DMS79 (cell line): ENCODE measurements at regions not wholly inside any gene's neighbourhood (a gene's known extent, or its start where the extent isn't known, plus 50 kb on each side); places are given as distances from the start of the nearest gene placed in this dataset.

Experiments used
- DNase-seq: peaks from one replicate; lab custom pipeline; 2025; lab: John Stamatoyannopoulos, UW

DNA sequence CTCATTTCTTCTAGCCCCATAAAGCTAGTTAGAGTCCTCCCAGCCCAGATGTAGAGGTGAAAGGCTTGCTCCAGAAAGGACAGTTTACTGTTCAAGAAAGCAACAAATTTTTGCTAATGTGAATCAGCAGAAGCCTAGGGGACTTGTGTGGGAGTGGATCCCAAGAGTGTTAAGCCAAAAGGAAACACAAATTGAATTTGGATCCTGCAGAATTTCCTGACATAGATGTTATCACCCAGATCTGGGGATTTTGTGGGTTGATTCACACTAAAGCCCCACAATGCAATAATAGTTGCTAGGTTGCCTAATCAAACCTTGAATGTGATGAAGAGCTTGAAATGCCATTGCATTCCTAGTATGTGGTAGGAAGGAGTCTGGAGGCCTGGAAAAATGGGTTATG, 135.2 kb upstream of the HS3ST3A1 start:
- DNase-seq, result no peak

DNA sequence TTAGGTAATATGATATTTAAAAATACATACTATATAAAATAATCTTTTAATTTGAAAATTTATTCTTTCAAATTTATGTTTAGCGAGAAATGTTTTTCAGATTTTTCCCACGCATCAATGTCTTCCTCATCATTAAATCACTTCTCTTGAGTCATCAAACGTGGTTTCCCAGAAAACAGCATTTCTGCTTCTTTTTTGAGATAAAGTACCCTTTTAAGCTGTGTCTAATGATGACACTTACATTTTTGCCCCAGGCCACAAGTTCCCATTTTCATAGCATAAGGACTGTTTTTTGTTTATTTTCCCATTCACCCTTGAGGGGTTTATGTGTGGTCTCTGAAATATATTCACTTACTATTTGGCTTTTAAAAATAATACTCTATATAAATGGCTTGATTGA, 139.0 kb upstream of the HS3ST3A1 start:
- no peak for DNase-seq

DNA sequence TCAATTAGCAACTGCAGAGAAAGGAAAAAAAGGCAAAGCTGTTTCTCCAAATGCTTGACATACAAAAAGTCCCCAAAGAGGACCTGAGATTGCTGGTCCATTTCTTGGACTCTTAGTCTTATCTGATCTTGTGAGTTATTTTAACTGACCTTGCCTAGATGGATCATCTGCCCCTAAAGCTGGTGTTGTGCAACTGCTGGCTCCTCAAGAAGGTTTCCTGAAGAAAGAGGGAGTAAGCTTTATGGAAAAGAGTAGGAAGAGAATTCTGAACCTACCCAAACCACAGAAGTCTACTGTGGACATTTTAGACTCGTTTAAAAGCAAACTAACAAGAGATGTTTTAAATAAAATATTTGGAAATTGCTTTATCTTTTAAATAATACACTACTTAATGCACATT, 140.0 kb upstream of the HS3ST3A1 start:
- DNase-seq, result no peak

DNA sequence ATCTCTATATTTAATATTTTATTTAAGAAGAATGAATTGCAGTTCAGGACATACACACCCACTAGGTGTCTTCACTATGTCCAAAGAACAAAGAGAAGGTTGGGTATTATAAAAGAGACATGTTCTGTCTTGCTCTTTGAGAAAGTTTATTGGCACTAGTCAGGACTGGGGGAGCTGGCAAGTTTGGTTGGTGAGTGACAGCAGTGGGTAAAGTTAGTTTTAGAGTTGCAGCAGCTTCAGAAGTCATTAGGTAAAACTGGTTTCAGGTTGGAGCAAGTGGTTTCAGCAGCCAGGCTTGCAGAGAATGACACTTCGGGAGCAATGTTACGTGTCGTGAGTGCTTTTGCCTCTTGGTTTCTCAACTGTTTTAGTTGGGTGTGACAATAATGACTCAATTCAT, 142.2 kb upstream of the HS3ST3A1 start:
- DNase-seq, result no peak

DNA sequence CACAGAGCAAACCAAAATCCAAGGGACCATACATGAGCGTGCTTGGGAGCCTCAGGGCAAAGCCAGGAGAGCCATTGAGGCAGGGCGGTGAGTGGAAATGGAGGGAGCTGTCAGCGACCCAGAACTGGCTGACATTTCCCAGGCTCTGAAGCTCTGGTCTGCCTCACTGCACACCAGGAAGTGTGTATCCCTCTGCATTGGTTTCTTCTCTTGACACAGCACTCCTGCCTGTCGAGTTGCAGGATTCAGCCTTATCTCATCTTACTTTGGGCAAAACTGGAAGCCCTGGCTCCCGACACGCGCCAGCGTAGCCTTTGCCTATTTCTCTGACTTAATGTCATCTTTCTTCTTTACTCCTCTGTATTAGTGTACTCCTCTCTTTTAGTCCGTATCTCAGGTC, 144.7 kb upstream of the HS3ST3A1 start:
- no peak for DNase-seq

DNA sequence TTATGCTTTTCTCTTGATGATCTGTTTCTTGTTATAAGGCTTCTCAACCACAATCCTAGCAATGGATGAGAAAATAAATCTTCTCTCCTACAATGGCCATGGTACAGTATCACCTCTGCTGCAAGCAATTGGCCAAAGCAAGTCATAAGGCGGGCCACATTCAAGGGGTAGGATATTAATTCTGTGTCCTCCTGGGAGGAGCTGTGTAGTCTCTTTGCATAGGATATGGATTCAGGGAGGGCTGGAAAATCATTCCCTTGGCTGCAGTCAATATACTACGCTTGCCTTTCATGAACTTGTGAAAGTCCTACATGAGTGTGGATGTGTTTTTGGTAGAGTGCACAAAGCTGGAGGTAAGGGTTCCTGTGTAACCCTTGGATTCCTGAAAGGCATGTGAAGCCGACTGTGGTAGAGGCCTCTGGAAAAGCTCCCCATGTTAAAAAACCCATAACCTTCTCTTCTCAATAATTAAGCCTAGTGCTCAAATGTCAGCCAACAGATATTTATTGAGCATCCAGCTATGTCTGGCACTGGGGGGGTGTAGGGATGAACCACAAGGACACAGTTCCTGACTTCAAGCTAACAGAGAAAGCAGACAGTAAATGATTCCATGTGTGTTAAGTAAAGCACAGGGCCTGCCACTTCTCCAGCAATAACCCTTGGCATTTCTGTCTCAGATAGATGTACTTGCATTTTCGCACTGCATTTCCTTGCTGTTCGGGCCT, 147.6 kb upstream of the HS3ST3A1 start:
- no peak for DNase-seq

DNA sequence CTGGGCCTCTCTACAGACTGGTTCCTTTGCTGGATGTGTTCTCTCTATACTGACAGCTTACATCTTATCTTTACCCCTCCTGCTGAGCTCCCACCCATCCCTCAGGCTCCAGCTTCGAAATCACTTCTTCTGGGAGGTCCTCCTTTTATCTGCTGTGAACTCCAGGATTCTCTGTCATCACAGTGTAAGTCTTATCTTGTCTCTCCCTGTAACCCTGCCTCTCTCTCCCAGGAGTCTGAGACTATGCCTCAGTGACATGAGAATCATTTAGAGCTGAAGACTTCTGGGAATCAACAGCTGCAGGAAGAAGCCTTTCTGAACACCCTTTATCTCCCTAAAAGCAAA, 148.1 kb upstream of the HS3ST3A1 start:
- no peak for DNase-seq

DNA sequence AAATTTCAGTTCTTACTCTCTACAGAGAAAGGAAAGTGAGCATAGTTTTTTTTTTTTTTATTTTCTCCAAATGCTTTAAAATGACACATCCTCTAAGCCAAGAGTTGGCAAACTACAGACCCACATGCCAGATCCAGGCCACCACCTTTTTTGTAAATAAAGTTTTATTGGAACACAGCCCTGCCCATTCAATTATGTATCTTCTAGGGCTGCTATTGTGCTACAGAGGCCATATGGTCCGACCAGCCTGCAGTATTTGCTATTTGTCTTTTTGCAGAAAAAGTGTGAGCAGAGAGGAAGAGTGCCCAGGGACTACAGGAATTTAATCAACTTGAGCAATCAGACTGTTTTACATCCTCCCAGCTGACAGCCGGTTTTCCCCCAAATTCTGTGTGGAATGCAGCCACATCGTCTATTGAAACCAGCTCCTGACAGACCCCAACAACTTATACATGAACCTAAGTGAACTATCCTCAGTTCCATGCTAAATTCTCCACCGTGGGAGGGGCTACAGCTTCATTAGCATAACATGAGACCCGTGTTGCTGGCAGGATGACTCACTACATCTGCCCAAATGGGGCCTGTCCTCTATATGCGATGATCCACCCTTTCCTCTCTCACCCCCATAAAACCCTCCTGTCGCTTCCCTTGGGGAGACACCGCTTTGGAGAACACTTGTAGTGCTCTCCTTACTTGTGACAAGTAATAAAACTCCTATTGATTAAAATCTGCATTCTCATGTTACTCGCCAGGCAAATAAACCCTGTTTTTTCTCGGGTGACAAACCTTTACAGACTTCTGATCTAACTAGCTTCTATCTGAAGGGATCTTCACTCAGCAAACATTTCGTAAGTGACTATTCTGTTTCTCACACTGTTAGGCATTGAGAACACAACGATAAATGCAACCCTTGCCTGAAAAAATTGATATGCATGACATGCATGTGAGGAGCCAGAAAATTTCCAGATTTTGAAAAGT, 149.4 kb upstream of the HS3ST3A1 start:
- no peak for DNase-seq

DNA sequence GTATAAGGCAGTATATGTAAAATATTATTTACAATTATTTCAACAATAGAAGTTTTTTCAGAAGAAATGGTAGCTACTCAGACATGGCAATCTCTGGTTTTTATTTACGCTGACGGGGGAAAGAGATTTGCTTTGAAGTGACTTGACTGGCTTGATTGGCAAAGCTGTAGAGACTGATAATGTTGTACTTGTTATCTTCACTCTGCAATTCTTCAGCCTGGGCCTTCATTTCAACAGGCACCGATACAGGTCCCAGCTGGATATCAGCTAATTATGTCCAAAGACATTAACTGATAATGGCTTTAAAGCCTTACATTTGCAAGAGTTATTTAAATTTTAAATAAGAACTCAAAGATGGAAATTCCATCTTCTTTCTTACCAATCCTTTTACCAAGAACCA, 151.4 kb upstream of the HS3ST3A1 start:
- no peak for DNase-seq

DNA sequence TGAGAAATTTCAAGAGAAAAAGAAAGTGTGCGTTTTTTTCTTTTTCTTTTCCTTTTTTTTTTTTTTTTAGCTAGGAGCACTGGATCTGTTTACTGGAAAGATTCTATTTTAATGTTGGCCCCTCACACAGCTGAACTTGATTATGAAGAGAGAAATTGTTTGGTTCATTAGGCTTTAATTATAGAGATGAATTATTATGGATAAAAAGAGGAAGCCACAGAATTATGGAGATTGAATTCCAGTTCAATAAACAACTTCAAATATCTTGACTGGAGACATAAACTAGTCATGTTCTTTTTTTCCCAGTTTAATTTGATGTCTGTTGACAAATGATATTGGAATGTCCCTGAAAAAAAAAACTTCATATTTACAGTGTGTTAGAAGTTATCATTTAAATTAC, 152.0 kb upstream of the HS3ST3A1 start:
- DNase-seq, result no peak

DNA sequence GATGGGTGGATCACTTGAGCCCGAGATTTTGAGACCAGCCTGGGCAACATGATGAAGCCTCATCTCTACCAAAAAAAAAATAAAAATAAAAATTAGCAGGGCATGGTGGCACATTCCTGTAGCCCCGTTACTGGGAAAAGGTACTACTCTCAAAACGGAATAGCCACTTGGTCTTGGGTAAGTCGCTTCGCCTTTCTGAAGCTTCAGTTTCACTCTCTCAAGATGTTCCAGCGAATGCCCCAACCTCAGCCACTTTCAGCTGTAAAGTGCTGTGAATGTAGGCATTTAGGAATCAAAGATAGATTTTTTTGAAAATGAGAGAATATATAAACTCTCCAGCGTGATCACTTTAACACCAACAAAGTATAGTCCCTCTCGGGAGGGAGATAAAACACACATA, 154.1 kb upstream of the HS3ST3A1 start:
- DNase-seq, result no peak

DNA sequence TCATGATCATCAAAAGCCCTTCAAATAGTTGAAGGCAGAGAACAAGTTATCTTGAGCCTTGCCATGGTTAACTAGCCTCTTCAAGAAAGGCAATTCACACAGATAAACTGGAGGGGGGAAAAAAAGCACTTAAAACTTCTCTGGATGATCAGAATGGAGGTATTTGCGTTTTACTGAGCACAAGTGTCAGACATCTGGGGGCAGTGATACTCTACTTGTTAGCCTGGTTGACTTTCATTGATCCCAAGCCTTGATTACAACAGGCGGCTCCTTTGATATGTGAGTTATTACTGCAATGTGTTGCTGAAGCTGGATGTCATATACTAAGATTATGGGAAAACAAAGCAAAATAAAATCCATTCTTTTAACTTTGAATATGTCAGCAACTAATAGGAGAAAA, 155.0 kb upstream of the HS3ST3A1 start:
- no peak for DNase-seq

DNA sequence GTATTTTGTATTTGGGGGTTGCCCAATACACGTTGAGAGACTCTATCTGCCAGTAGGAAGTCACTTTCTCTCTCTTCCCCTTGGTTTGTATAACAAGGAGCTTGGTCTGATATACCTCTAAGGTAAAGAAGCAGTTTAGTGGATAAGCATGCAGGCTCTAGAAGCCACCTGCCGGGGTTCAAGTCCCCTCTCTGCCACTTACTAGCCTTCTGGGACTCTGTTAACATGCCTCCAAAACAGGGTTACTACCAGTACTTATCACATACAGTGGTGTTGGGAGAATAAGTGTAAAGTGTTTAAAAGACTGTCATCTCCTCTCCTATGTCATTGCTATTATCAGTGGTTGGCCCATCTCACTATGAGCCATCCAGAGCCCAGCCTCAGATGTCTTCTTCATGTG, 156.1 kb upstream of the HS3ST3A1 start:
- no peak for DNase-seq

DNA sequence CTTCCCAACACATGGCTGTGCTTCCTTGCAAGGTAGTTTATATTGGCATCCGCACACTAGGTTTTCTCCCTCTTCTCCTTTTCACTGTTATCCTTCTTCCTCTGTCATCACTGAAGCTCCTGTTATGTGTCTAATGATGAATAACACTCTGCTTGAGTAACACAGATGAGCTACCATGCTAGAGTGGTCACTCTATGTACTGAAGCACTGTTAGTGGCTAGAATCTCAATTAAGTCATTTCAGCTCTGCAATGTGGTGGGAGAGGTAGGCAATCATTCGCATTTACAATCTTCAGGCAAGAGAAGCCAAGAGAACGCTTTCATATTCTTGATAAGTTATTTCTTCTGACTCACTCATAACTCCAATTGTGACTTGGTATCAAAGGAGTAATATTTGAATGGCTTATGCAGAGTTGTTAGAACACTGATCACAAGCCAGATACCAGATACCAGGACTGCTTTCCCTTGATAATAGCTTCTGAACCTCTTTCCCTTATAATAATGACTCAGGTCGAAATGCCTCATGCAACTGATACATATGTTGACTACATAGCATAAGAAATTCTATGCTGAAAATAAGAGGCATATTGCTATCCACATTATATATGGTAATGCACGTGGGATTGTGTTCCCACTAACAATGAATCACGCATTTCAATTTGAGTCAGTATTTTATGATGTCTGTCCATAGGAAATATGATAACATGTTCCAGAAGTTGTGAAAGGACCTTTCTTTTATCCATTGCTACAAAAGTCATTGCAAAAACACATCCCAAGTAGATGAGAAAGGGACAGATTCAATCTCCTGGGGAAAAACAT, 158.0 kb upstream of the HS3ST3A1 start:
- no peak for DNase-seq

DNA sequence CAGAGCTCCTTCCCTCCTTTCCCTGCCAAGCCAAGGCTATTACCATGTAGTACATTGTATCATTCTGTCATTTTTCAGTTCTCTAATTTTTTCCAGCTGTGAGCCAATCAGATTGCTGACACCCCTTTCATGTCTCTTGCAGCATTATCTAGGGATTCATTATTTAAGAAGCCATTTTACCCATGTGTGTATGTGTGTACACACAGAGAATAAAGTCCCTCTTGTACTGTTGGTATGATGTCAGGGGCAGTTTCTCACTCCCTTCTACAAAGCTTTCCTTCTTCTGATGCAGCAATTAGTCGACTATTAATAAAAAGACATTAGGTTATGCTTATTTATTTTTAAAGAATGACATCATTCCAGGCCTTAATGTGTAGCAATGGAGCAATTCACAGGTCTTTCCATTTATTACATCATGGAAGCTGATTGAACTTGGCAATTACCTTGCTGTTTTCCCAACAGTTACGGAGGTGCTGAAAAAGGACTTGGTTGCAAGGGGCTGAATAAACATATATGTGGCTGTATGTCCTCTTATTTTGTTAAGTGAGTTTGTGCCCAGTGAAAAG, 159.4 kb upstream of the HS3ST3A1 start:
- DNase-seq, result no peak

DNA sequence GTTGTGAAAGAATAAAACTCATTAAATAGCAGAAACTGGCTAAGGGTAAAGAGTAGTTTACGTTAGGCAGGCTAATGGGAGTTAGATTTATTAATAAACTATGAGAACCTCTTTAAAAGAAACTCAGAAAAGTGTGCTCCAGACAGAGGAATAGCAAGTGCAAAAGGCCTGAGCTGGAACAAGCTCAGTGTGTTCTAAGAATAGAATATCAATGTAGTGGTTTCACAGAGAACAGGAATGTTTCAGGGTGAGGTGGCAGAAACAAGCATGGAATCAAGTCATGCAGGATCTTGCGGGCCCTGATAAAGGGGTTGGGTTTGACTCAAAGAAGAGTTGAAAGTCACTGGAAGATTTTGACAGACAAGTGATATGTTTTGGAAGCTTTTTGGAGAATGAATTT, 164.0 kb upstream of the HS3ST3A1 start:
- no peak for DNase-seq

DNA sequence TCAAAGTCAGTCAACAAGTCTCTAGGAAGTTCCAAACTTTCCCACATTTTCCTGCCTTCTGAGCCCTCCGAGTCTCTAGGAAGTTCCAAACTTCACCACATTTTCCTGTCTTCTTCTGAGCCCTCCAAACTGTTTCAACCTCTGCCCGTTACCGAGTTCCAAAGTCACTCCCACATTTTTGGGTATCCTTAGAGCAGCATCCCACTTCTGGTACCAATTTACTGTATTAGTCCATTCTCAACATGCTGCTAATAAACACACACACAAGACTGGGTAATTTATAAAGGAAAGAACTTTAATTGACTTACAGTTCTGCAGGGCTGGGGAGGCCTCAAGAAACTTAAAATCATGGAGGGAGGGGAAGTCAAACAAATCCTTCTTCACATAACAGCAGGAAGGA, 169.0 kb upstream of the HS3ST3A1 start:
- no peak for DNase-seq

DNA sequence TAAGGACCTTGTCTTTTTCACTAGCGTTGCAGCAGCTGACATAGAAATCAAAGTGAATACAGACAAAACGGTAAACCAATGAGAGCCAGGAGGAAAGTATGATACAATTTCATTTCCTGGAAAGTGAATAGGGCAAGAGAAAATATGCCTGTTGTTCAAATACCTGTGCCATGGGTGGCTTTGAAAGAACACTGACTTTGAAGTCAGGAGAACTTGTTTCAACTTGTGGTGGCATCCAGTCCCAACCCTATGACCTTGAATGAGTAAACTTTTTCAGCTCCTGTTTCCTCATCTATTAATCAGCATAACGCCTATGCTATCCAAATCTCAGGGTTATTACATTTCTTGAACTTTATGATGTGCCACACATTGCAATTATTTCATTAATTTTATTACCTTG, 173.7 kb upstream of the HS3ST3A1 start:
- no peak for DNase-seq

DNA sequence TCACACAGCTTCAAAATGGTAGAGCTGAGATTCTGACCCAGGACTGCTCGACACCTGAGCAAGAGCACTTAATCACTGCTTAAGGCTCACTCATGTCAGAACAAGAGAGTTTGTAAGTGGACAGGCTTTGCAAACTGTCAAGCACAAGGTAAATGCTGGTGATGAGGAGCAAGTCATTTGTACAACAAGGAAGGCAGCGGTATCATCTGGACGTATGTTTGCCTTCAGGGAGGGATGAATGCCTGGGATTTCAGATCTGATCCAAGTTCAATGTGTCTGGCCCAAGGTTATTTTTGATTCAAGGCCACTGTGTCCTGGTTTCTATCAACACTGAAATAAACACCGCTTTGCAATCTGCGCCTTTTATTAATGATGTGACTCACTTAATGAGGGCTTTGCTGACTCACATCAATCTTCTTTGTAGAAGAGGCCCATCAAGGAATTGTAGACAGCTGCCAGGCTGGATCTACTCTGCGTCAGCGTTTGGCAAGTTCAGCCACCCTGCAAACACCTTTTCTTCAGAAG, 174.4 kb upstream of the HS3ST3A1 start:
- no peak for DNase-seq

DNA sequence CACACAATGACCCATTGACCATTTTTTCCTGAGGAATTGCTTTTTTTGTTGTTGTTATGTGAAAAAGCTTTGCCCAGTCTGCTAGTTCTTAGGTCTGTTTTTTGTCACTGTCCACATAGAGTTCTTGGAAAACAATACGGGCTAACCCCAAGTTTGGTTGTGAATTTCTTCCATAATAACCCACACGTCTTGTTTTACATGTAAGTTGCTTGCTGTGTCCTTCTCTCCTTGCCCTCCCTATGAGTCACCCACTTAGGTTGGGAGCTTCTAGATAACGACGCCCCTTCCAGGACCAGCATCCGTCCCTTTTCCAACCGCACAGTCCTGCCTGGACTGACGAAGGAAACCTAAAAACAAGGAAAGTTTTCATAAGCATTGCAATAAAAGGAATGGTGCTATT, 175.3 kb upstream of the HS3ST3A1 start:
- no peak for DNase-seq

DNA sequence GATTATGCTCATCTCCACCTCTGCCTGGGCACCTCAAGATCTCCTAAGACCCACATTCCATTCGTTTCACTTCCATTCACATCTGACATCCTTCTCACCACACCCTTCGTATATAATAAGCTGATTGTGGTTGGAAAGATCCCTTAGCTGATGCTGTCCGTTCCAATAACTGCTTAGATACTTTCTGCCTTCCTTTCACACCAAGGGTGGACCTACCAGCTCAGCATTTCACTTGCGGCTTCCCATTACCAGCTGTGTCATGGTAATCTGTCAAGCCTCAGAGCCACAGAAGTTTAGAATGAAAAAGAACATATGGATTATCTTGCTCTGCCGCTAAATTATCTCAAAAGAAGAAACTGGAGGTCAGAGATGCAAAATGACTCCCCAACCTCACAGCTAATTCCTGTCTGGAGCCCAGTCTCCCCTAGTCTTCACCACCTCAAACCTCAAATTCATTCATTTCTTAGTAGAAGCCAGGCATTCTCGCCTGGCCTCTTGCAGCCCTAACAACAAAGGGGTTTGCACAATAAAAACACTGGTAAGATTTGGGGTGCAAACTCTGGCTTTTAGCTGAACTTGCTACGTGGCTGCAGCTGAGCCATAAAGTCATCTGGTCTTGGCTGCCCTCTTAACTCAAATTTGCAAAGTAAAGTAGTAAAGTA, 182.8 kb upstream of the HS3ST3A1 start:
- no peak for DNase-seq
